ENCODE measurements at regions not wholly inside any gene's neighbourhood (a gene's known extent, or its start where the extent isn't known, plus 50 kb on each side); places are given as distances from the start of the nearest gene placed in this dataset.

DNA sequence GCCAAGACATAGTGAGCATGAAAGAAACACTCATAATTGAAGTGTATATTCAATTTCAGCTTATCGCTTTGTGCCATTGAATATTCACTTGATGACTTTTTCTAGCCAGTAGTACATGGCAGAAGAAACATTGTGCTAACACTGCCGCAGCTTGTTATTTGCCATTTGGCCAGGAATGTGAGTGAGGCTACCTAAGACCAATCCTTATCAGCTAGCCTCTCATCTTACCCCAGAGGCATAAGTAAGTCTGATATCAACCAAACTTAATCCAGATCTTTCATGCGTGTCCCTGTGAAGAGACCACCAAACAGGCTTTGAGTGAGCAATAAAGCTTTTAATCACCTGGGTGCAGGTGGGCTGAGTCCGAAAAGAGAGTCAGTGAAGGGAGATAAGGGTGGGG, 586.0 kb upstream of the MBL2 start:
- Histone ChIP-seq H3K27me3 (ENCODE audit: insufficient read depth, low read length) (no peaks in the 10 kb centered on the region), H3K27ac (ENCODE audit: low read depth, low read length) (no peak overlapping the region), H4K20me1 (ENCODE audit: insufficient read depth) (no peaks in the 10 kb centered on the region), H3K36me3 (ENCODE audit: control insufficient read depth in 1 of 2, insufficient read depth in 2 of 2, low read length in 2 of 2) (no peaks in the 10 kb centered on the region), H3K9me3 (ENCODE audit: control insufficient read depth in 1 of 2, insufficient read depth in 1 of 2, low read depth in 1 of 2, low read length in 2 of 2) (peaks cover 4 to 15% of the 10 kb centered on the region in 2 experiments; a peak in 2 of 4 replicates), H3K79me2 (ENCODE audit: insufficient read depth, low read length) (no peaks in the 10 kb centered on the region), H3K4me1 (ENCODE audit: control insufficient read depth in 1 of 2, insufficient read depth in 2 of 2, low read length in 2 of 2) (no peaks in the 10 kb centered on the region), H3K4me3 (replicated peaks in 1 of 2; ENCODE audit: low read depth in 1 of 2, low read length in 2 of 2) (no peak overlapping the region), H3K4me2 (ENCODE audit: low read length) (no peak overlapping the region), H2AFZ (ENCODE audit: low read depth, low read length, poor library complexity, severe bottlenecking) (no peak overlapping the region), H3K9me2 (ENCODE audit: insufficient read depth) (no peaks in the 10 kb centered on the region), H3K9ac (ENCODE audit: low read length) (no peak overlapping the region)
- ChIA-PET RAD21 (ENCODE audit: low non-redundant PET in 1 of 2, low total read pairs in 2 of 2, uncharacterized antibody in 2 of 2, unreplicated experiment in 2 of 2) (no interaction called here), POLR2A (no interaction called here), CTCF (no interaction called here)
- no peak for ATAC-seq
- BruUV-seq (replicated peaks): no TSS peak
- intact Hi-C loops (cut with micrococcal nuclease): no loop called here
- DNase-seq (ENCODE audit: low read depth, low spot score): no peak
- TF ChIP-seq SP1 (IDR thresholded peaks at IDR 0.05; ENCODE audit: low read depth): no peak
- no peak for TF ChIP-seq POLR2A (IDR thresholded peaks at IDR 0.05; ENCODE audit: borderline replicate concordance, extremely low read depth, insufficient read depth, insufficient read length)
- TF ChIP-seq EZH2phosphoT487 (IDR thresholded peaks at IDR 0.05; ENCODE audit: borderline replicate concordance): no peak
- no peak for TF ChIP-seq SIN3A (IDR thresholded peaks at IDR 0.05; ENCODE audit: low read depth)
- no peak for TF ChIP-seq FOSL1 (IDR thresholded peaks at IDR 0.05; ENCODE audit: low read depth)
- no peak for TF ChIP-seq CBX3 (IDR thresholded peaks at IDR 0.05; ENCODE audit: low read depth)
- no peak for TF ChIP-seq POLR2AphosphoS5 (IDR thresholded peaks at IDR 0.05; ENCODE audit: low read depth, low read length)
- no peak for TF ChIP-seq ZFX (IDR thresholded peaks at IDR 0.05)

DNA sequence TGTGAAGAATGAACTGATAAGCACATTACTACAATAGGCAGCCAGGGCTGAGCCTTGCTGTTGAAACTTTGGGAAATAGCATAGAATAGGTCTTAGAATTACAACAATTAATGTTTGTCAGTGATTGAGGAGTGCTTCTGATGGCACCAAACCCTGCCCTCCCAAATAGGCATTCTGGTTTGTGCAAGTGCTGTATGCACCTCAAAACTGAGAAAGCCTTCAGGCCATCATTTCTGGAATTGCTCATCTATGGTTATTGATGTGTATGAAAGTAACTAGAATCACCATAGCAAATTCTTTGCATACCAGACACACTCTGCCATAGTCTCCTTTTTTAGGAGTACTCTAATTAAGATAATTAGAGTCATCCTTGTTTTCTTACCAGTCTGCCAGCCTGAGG, 585.0 kb upstream of the MBL2 start:
- no peak overlapping the region for H3K4me2 ChIP-seq (ENCODE audit: low read length)
- H3K4me1 ChIP-seq (ENCODE audit: control insufficient read depth in 1 of 2, insufficient read depth in 2 of 2, low read length in 2 of 2): no peaks in the 10 kb centered on the region
- H3K9ac ChIP-seq (ENCODE audit: low read length): no peak overlapping the region
- H3K9me3 ChIP-seq (ENCODE audit: control insufficient read depth in 1 of 2, insufficient read depth in 1 of 2, low read depth in 1 of 2, low read length in 2 of 2): peaks cover 4 to 15% of the 10 kb centered on the region in 2 experiments; a peak in 2 of 4 replicates
- H3K79me2 ChIP-seq (ENCODE audit: insufficient read depth, low read length): no peaks in the 10 kb centered on the region
- no TSS peak for BruUV-seq (replicated peaks)
- TF ChIP-seq EZH2phosphoT487 (IDR thresholded peaks at IDR 0.05; ENCODE audit: borderline replicate concordance): no peak
- no peak for TF ChIP-seq SP1 (IDR thresholded peaks at IDR 0.05; ENCODE audit: low read depth)
- no peak for TF ChIP-seq POLR2AphosphoS5 (IDR thresholded peaks at IDR 0.05; ENCODE audit: low read depth, low read length)
- TF ChIP-seq ZNF274 (IDR thresholded peaks at IDR 0.05; ENCODE audit: low read depth, low read length): no peak
- TF ChIP-seq FOSL1 (IDR thresholded peaks at IDR 0.05; ENCODE audit: low read depth): no peak
- TF ChIP-seq TCF7L2 (IDR thresholded peaks at IDR 0.05; ENCODE audit: borderline replicate concordance, extremely low read depth, insufficient read depth, insufficient read length): no peak
- TF ChIP-seq EZH2 (IDR thresholded peaks at IDR 0.05): no peak
- no peak for TF ChIP-seq ATF3 (IDR thresholded peaks at IDR 0.05)
- TF ChIP-seq ZBTB33 (IDR thresholded peaks at IDR 0.05; ENCODE audit: extremely low read depth, insufficient replicate concordance, low read length): no peak
- no peak for TF ChIP-seq RAD21 (IDR thresholded peaks at IDR 0.05; ENCODE audit: low read depth)
- TF ChIP-seq EGR1 (IDR thresholded peaks at IDR 0.05; ENCODE audit: low read depth): no peak
- no peak for TF ChIP-seq ZFX (IDR thresholded peaks at IDR 0.05)
- ChIA-PET CTCF (no interaction called here), RAD21 (ENCODE audit: low non-redundant PET in 1 of 2, low total read pairs in 2 of 2, uncharacterized antibody in 2 of 2, unreplicated experiment in 2 of 2) (no interaction called here), POLR2A (no interaction called here)
- ATAC-seq (no peak), DNase-seq (ENCODE audit: low read depth, low spot score) (no peak)
- no peaks in the 10 kb centered on the region for H3K27me3 ChIP-seq (ENCODE audit: insufficient read depth, low read length)
- H3K9me2 ChIP-seq (ENCODE audit: insufficient read depth): no peaks in the 10 kb centered on the region
- no peak overlapping the region for H2AFZ ChIP-seq (ENCODE audit: low read depth, low read length, poor library complexity, severe bottlenecking)
- H3K36me3 ChIP-seq (ENCODE audit: control insufficient read depth in 1 of 2, insufficient read depth in 2 of 2, low read length in 2 of 2): no peaks in the 10 kb centered on the region
- intact Hi-C loops (cut with micrococcal nuclease): no loop called here
- H3K27ac ChIP-seq (ENCODE audit: low read depth, low read length): no peak overlapping the region
- no peaks in the 10 kb centered on the region for H4K20me1 ChIP-seq (ENCODE audit: insufficient read depth)
- no peak overlapping the region for H3K4me3 ChIP-seq (replicated peaks in 1 of 2; ENCODE audit: low read depth in 1 of 2, low read length in 2 of 2)
